ENCODE measurements at regions not wholly inside any gene's neighbourhood (a gene's known extent, or its start where the extent isn't known, plus 50 kb on each side); places are given as distances from the start of the nearest gene placed in this dataset.

DNA sequence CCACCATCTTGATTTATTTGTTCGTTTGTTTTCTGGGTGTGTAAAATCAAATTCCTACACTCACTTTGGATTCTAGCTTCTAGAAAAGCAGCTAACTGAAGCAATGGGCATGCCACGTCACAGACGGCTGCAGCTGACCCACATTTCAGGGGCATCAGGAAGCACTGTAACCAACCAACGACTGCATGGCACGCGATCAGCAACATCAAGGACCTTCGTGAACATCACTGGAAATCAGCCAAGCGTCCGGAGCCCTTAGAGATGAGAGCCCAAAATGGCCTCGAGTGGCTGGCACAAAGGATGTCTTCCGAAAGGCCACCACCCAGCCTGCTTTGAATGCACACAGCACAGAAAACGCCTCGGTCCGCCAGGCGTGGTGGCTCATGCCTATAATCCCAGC lies 191.1 kb downstream of the OLFM1 start:
- TF ChIP-seq, protein P1, sequence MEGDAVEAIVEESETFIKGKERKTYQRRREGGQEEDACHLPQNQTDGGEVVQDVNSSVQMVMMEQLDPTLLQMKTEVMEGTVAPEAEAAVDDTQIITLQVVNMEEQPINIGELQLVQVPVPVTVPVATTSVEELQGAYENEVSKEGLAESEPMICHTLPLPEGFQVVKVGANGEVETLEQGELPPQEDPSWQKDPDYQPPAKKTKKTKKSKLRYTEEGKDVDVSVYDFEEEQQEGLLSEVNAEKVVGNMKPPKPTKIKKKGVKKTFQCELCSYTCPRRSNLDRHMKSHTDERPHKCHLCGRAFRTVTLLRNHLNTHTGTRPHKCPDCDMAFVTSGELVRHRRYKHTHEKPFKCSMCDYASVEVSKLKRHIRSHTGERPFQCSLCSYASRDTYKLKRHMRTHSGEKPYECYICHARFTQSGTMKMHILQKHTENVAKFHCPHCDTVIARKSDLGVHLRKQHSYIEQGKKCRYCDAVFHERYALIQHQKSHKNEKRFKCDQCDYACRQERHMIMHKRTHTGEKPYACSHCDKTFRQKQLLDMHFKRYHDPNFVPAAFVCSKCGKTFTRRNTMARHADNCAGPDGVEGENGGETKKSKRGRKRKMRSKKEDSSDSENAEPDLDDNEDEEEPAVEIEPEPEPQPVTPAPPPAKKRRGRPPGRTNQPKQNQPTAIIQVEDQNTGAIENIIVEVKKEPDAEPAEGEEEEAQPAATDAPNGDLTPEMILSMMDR (IDR thresholded peaks at IDR 0.05; ENCODE audit: insufficient read depth, low read length, poor library complexity, severe bottlenecking): no peak
- TF ChIP-seq EZH2phosphoT487 (conservative IDR thresholded peaks at IDR 0.05; ENCODE audit: low read length): no peak
